ENCODE measurements at regions not wholly inside any gene's neighbourhood (a gene's known extent, or its start where the extent isn't known, plus 50 kb on each side); places are given as distances from the start of the nearest gene placed in this dataset.

DNA sequence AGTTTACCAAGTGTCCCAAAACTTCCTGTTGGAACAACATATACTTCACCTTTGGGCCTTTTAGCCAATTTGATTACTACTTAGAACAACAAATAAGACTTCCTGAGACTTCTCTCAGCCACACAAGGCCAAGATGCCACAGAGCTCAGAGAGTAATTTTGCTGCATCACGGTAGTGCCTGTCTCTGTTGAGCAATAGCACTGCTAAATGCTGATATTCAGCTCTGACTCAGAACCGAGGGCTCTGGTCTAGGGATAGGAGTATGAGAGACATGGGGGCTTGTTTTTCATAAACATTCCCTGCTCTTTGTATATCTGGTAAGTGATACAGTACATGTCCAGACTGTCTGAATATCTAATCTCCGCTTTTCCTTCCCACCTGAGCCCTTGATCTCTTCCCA is 260.4 kb upstream of the ARHGAP20 start:
- no peak for TF ChIP-seq BHLHE40 (IDR thresholded peaks at IDR 0.05; ENCODE audit: borderline replicate concordance)
- no peak for TF ChIP-seq ELF4 (IDR thresholded peaks at IDR 0.05)
- no peak for TF ChIP-seq SP1 (IDR thresholded peaks at IDR 0.05)
- no peak for TF ChIP-seq L3MBTL2 (conservative IDR thresholded peaks at IDR 0.05)
- no peak for TF ChIP-seq FOXM1 (IDR thresholded peaks at IDR 0.05; ENCODE audit: borderline replicate concordance)
- no peak for TF ChIP-seq FOXK2 (IDR thresholded peaks at IDR 0.05)
- TF ChIP-seq ARNT (IDR thresholded peaks at IDR 0.05), result no peak
- TF ChIP-seq SUZ12 (IDR thresholded peaks at IDR 0.05), result no peak
- TF ChIP-seq ZNF384 (IDR thresholded peaks at IDR 0.05), result no peak
- TF ChIP-seq, protein P1, sequence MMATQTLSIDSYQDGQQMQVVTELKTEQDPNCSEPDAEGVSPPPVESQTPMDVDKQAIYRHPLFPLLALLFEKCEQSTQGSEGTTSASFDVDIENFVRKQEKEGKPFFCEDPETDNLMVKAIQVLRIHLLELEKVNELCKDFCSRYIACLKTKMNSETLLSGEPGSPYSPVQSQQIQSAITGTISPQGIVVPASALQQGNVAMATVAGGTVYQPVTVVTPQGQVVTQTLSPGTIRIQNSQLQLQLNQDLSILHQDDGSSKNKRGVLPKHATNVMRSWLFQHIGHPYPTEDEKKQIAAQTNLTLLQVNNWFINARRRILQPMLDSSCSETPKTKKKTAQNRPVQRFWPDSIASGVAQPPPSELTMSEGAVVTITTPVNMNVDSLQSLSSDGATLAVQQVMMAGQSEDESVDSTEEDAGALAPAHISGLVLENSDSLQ (IDR thresholded peaks at IDR 0.05), result no peak
- TF ChIP-seq NFRKB (IDR thresholded peaks at IDR 0.05), result no peak
- TF ChIP-seq CTBP1 (IDR thresholded peaks at IDR 0.05; ENCODE audit: borderline replicate concordance), result no peak
